ENCODE measurements at regions not wholly inside any gene's neighbourhood (a gene's known extent, or its start where the extent isn't known, plus 50 kb on each side); places are given as distances from the start of the nearest gene placed in this dataset.
"Not testable (repeated sequence)": the region's sequence is repeated elsewhere in the genome, so short reads cannot be mapped to it uniquely, and the experiment has no call there.

DNA sequence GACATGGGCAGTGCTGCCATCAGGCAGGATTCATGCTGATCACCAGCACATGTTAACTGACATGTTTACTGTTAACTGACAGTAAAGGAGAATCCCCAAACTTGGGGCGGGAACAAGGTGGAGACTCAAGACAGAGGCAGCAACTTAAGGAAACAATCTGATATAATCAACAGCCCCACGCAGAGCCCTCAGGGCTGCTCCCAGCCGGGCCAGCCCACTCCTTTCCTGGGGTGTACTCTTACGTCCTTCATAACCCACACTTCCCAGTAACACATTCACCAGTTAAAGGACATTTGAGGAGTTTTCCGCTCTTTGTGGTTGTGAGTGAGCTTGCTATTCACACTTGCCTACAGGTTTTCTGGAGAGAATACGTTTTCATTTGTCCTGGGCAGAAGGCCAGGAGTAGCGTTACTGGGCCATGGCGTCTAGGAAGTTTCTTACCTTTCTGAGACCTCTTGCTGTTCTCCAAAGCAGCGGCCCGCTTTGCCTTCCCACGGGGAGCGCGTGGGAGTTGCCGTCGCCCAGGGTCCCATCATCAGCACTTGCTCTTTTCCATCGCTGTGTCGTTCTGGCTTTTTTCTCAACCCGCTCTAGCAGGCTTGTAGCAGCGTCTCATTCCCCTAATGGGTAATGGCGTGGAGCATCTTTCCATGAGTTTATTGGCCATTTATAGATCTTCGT is 56.4 kb downstream of the FOXF2 start:
- no peak for DNase-seq

GRCh38 chr6:1449896-1450295 is 60.5 kb downstream of the FOXF2 start:
- no peak for DNase-seq

- no peak for DNase-seq
Measured at GRCh38 chr6:1453024-1453423, 63.6 kb downstream of the FOXF2 start.

DNA sequence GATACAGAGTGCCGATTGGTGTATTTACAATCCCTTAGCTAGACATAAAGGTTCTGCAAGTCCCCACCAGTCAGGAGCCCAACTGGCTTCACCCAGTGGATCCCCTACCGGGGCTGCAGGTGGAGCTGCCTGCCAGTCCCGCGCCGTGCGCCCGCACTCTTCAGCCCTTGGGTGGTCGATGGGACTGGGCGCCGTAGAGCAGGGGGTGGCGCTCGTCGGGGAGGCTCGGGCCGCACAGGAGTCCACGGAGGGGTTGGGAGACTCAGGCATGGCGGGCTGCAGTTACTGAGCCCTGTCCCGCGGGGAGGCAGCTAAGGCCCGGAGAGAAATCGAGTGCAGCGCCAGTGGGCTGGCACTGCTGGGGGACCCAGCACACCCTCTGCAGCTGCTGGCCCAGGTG is 67.4 kb downstream of the FOXF2 start:
- DNase-seq, result not testable (repeated sequence)

- no peak for DNase-seq
Measured at GRCh38 chr6:1461207-1461606, 71.8 kb downstream of the FOXF2 start.

DNA sequence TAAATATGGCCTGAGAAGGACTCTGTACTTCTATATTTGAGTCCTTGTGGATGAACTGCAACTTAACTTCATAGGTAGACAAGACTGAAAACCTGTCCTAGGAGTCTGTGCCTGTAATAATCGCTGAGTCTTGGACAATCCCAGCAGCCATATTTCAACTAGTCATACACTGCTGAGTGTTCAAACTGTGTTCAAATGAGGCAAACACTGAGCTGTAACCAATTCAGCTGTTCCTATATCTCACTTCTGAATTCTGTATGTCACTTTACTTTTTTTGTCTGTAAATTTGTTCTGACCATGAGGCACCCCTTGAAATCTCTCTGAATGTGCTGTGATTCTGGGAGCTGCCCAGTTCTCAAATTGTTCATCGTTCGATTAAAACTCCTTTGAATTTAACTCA is 72.4 kb downstream of the FOXF2 start:
- no peak for DNase-seq

DNA sequence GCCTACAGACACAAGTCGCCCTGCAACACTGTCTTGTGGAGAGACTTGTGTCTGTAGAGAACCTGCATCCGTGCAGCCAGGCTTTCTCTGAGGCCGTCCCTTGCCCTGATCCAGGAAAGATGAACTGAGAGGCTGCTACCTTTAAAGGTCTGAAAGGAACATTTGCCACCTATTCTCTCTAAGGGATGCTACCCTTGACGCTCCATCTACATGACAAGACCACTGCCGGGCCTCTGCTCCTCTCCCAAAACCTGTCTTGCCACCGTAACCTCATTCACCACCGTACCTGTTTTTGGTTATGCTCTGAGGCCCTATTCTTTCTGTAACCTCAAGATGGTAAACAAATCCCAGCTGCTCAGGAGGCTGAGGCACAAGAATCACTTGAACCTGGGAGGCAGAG is 73.9 kb downstream of the FOXF2 start:
- no peak for DNase-seq

DNA sequence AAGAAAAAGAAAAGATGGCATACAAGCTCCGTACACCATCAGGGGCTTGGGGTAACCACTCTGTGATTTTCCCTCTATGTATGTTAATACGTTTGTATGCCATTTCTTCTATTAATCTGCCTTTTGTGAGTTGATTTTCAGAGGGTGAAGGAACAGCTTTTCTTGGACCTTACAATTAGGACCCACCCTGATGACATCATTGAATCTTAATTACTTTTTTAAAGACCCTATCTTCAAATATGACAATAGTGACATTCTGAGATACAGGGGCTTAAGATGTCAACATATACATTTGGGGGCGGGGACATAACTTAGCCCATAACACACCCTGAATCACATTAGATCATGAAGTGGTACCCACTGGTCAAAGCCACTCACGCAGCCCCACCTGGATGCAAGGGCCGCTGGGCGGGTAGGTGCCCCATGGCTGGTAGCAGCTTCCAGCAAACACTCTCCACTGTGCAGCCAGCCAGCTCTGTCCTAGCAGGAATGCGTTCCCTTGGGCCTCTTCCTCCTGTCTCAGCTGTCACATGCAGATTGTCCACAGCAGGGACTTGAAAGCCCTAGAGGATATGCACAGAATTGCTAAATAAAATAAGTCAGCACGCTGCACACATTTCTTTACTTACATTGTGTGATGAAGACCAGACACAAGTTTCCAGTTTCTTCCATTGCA is 74.5 kb downstream of the FOXF2 start:
- DNase-seq, result no peak

DNA sequence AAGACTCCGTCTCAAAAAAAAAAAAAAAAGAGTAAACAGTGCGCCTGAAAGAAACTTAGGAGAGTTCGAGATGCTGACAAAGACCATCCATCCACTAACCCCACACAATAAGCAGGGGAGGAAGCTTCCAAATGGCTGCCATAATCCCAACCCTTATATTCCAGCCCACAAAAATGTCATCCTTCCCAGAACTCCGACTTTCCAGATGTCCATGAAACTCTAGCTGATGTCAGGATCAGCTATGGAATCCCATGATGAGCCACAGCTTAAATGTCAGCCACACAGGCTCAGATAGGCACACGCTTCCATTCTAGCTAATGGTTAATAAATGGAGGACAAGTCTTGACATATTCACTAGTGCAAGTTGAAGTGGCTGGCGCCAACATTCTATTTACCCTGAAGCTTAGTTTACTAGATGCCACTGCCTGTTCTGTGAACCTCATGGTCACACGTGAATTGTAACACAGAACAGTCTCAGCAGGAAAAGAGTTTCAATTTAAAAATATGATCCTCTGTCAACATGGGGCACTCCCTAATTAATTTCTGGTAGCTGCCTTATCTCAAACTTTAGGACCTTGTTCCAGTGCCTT is 75.5 kb downstream of the FOXF2 start:
- DNase-seq, result no peak

GRCh38 chr6:1468126-1468525 is 78.8 kb downstream of the FOXF2 start:
- no peak for DNase-seq

DNA sequence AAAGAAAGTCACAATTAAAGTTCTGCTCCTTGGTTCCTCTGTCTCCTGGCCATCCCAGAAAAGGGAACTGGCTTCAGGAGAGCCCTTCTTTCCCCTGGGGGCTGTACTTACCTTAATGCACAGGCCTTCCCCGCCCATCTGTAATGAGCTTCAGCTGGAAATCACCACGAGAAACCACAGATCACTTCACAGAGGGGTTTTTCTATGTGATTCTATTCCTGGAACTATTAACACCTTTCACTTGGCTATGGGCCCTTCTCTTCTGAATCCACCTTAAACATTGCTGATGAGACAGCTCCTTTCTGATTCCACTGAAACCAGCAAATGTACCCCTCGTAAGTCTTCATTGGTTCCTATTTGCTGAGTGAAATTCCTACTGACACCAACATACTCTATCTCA is 80.7 kb downstream of the FOXF2 start:
- no peak for DNase-seq

DNA sequence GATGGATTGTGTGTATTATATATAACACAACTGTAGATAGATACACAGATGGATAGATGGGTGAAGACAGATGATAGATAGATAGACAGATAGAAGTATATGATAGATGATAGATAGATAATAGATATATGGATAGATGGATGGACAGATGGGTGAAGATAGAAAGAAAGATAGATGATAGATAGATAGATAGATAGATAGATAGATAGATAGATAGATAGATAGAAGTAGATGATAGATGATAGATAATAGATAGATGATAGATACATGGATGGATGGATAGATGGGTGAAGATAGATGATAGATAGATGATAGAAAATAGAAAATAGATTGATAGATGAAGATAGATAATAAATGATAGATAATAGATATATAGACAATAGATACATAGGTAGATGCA is 83.3 kb downstream of the FOXF2 start:
- no peak for DNase-seq

DNA sequence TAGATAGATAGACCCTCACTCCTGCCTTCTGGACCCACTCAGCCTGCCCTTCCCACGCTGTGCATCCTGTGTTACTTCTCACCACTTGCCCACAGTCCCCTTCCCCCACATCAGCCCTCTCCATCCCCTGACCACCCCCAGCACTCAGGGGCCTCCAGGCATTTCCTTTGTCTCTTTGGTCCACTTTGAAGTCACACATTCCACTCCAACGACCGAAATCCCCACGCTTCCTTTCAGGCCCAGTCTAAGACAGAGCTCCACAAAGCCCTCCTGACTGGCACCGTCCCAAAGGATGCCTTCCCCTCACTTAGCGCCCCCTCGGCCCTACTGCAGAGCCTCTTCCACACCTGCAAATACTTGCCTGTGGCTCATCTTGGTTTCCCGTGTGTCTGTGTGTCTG is 83.8 kb downstream of the FOXF2 start:
- DNase-seq, result no peak

DNA sequence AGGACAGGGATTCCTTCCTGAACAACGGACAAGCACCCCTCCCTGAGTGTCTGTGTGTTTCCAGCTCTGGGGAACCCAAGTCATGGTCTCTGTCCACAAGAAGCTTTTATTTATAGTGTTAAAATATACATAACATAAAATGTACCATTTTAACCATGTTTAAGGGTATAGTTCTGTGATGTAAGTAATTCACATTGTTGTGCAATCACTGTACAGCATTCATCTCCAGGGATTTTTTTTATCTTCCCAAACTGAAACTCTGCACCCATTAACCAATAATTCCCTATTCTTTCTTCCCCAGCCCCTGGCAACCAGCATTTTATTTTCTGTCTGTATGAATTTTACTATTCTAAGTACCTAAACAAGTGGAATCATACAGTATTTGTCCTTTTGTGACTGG is 84.2 kb downstream of the FOXF2 start:
- DNase-seq, result no peak

- no peak for DNase-seq
Measured at GRCh38 chr6:1474205-1474604, 84.8 kb downstream of the FOXF2 start.

DNA sequence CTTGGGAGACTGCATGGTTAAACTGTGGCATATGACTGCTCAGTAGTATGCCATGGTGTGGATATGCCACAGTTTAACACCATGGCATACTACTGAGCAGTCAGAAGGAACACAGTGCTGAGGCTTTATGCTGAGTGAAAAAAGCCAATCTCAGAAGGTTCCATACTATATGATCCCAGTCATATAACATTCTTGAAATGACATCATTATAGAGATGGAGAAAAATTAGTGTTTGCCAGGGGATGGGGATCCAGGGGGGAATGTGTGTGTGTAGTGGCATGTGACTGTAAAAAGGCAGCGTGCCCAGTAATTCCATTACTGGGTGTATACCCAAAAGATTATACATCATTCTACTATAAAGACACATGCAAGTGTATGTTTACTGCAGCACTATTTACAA is 85.8 kb downstream of the FOXF2 start:
- no peak for DNase-seq

DNA sequence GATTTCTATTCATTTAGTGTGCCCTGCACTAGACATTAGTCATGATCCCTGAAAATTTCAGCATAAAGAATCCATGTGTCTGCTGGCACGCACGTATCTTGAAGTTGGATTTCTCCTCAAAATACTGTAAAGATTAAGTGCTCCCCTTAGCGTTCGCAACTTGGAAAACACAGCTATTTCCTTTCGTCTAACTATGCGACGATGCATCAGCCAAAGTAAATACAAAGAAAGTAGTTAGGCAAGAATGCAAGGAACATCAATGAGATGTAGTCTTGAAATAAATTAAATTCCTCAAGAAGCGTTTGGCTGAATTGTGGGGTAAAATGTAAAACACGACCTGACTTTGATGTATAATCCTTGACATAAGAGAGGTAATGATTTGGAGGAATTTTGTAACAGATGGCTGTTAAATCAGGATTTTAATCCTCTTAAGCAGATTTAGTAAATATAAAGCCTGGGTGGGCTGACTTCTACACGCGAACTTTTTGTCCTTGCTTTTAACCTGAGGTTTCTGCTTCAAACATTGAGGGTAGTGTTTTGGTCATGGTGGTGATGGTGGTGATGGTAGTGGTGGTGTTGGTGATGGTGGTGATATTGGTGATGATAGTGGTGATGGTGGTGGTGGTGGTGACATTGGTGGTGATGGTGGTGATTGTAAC is 88.2 kb downstream of the FOXF2 start:
- DNase-seq, result peak; percentile 65

GRCh38 chr6:1478163-1478826 is 88.9 kb downstream of the FOXF2 start:
- not testable (repeated sequence) for DNase-seq

DNA sequence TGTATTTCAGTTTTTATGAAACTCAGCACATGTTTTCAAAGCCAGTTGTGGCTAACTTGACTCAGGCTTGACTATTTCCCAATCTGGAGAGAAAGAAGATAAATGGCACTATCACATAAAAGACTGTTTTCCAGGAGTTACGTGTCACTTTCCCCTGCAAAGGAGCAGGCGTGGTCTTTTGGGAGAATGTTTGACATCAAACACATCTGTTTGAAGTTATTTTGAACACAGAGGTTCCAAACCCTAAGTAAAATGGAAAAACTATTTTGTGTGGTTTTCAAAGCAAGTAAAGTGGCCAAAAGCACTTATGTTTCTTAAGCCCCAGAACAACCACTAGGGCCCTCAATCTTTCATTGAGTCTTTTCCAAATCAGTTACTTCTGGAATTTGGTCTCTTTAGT is 89.7 kb downstream of the FOXF2 start:
- no peak for DNase-seq

- no peak for DNase-seq
Measured at GRCh38 chr6:1479601-1480221, 90.3 kb downstream of the FOXF2 start.

DNA sequence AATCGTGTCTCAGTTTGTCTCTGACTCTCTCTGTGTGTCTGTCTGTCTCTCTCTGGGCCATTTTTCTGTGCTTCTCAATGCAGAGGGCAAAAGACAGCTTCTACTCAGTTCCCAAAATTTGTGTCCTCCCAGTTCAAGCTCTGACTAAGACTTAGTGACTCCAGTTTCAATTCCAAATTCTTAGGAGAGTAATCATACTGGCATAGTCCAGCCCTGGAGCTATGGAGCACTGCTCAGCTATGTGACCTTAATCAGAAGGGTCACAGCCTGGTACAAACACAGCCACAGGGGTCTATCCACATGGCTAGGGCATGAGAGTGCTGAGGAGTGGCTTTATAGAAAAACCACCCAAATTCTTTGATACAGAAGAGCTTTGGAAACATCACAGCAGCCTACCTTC is 91.9 kb downstream of the FOXF2 start:
- DNase-seq, result no peak

GRCh38 chr6:1482381-1483166 is 93.2 kb downstream of the FOXF2 start:
- no peak for DNase-seq
